HCT116 (cell line): ENCODE measurements at regions not wholly inside any gene's neighbourhood (a gene's known extent, or its start where the extent isn't known, plus 50 kb on each side); places are given as distances from the start of the nearest gene placed in this dataset.
"Not testable (repeated sequence)": the region's sequence is repeated elsewhere in the genome, so short reads cannot be mapped to it uniquely, and the experiment has no call there.

Experiments
- ATAC-seq: fragments of 200-7000 bp; cut with Tn5 transposase; 2 replicates; pipeline ENCODE4 v1.9.1; 2020; ENCODE audit warnings: mild to moderate bottlenecking, moderate library complexity
- BruUV-seq: library from RNA; stranded (reverse); fragments of 400-500 nt; replicated peaks from 2 replicates; lab custom pipeline; 2021; lab: Mats Ljungman, UMichigan
- CTCF ChIA-PET: fragments of 300-600 bp; sonication (Branson Sonifier 250); formaldehyde crosslinking; loops from one replicate; lab custom pipeline; 2021; ENCODE audit warnings: antibody characterized with exemption; lab: Charles Lee
- POLR2A ChIA-PET: fragments of 300-600, 350-600 bp; sonication (Branson Sonifier 250); formaldehyde crosslinking; loops from one replicate; lab custom pipeline; 2021; ENCODE audit warnings: antibody characterized with exemption; lab: Charles Lee
- RAD21 ChIA-PET, 2 experiments: fragments of 300-600 bp; sonication (Branson Sonifier 250); formaldehyde crosslinking; loops; one replicate each; lab custom pipeline; 2023; ENCODE audit warnings: low total read pairs in 2 of 2; ENCODE audit not compliant: uncharacterized antibody in 2 of 2, unreplicated experiment in 2 of 2, low non-redundant PET in 1 of 2; lab: Charles Lee
- DNase-seq: peaks from one replicate; pipeline ENCODE4 v3.0.0-alpha.2; 2010; ENCODE audit warnings: low read depth, low spot score
- H2AFZ ChIP-seq: fragments of 200-600 bp; shearing (Covaris generic), sonication (generic); 2 replicates; pipeline ENCODE4 v1.6.1; 2017; ENCODE audit warnings: low read depth, mixed run types, mixed read lengths, antibody characterized with exemption, low read length; ENCODE audit not compliant: poor library complexity, severe bottlenecking
- H3K27ac ChIP-seq: 2 replicates; pipeline ENCODE4 v1.5.1; 2012; ENCODE audit warnings: low read depth, low read length
- H3K27me3 ChIP-seq: fragments of 200-600 bp; sonication (generic); 2 replicates; pipeline ENCODE4 v1.6.1; 2016; ENCODE audit warnings: mixed run types, low read length, mixed read lengths; ENCODE audit not compliant: insufficient read depth
- H3K36me3 ChIP-seq, 2 experiments: fragments of 200-500 bp in 1 of 2; fragments of 200-600 bp in 1 of 2; sonication (Bioruptor generic) in 1 of 2; sonication (generic) in 1 of 2; 2 replicates each; pipeline versions ENCODE4 v1.5.1 to v1.6.1; 2014 to 2016; ENCODE audit warnings: low read length in 2 of 2, inconsistent platforms in 1 of 2, mixed read lengths in 1 of 2, mixed run types in 1 of 2; ENCODE audit not compliant: insufficient read depth in 2 of 2, control insufficient read depth in 1 of 2
- H3K4me1 ChIP-seq, 2 experiments: fragments of 200-600 bp in 1 of 2; sonication (generic) in 1 of 2; 2 replicates each; pipeline versions ENCODE4 v1.5.1 to v1.6.1; 2012 to 2017; ENCODE audit warnings: low read length in 2 of 2, inconsistent platforms in 1 of 2, mild to moderate bottlenecking in 1 of 2, mixed read lengths in 1 of 2, mixed run types in 1 of 2, moderate library complexity in 1 of 2; ENCODE audit not compliant: insufficient read depth in 2 of 2, control insufficient read depth in 1 of 2
- H3K4me2 ChIP-seq: fragments of 200-600 bp; sonication (generic); 2 replicates; pipeline ENCODE4 v1.6.1; 2017; ENCODE audit warnings: mixed run types, low read length, mixed read lengths
- H3K4me3 ChIP-seq, 2 experiments: fragments of 200-600 bp in 1 of 2; sonication (generic) in 1 of 2; replicated peaks in 1 of 2; 2 replicates each; pipeline ENCODE4 v1.5.1; 2011 to 2016; ENCODE audit warnings: low read length in 2 of 2, control low read depth in 1 of 2, low read depth in 1 of 2, mild to moderate bottlenecking in 1 of 2, mixed read lengths in 1 of 2, mixed run types in 1 of 2
- H3K79me2 ChIP-seq: fragments of 200-600 bp; sonication (generic); 2 replicates; pipeline ENCODE4 v1.6.1; 2017; ENCODE audit warnings: mild to moderate bottlenecking, mixed run types, low read length, moderate library complexity, mixed read lengths; ENCODE audit not compliant: insufficient read depth
- H3K9ac ChIP-seq: fragments of 200-600 bp; sonication (generic); 2 replicates; pipeline ENCODE4 v1.6.1; 2016; ENCODE audit warnings: low read length, mixed read lengths
- H3K9me2 ChIP-seq: fragments of 200-600 bp; sonication (generic), shearing (Covaris generic); 2 replicates; pipeline ENCODE4 v1.6.1; 2017; ENCODE audit warnings: mixed run types, mild to moderate bottlenecking, moderate library complexity; ENCODE audit not compliant: insufficient read depth
- H3K9me3 ChIP-seq, 2 experiments: fragments of 200-500 bp in 1 of 2; fragments of 200-600 bp in 1 of 2; sonication (Bioruptor generic) in 1 of 2; sonication (generic) in 1 of 2; 2 replicates each; pipeline ENCODE4 v1.6.1; 2014 to 2017; ENCODE audit warnings: low read length in 2 of 2, mixed read lengths in 2 of 2, inconsistent platforms in 1 of 2, low read depth in 1 of 2, mild to moderate bottlenecking in 1 of 2, mixed run types in 1 of 2, moderate library complexity in 1 of 2; ENCODE audit not compliant: control insufficient read depth in 1 of 2, insufficient read depth in 1 of 2
- H4K20me1 ChIP-seq: fragments of 200-600 bp; sonication (generic), shearing (Covaris generic); 2 replicates; pipeline ENCODE4 v1.6.1; 2017; ENCODE audit warnings: mixed run types, mild to moderate bottlenecking, moderate library complexity; ENCODE audit not compliant: insufficient read depth
- ATF3 ChIP-seq: IDR thresholded peaks from 2 replicates; pipeline ENCODE4 v1.6.1; 2012
- CBX3 ChIP-seq: IDR thresholded peaks from 2 replicates; pipeline ENCODE4 v1.6.1; 2012; ENCODE audit warnings: low read depth
- CEBPB ChIP-seq: IDR thresholded peaks from 2 replicates; pipeline ENCODE4 v1.6.1; 2012; ENCODE audit warnings: low read depth
- EGR1 ChIP-seq: IDR thresholded peaks from 2 replicates; pipeline ENCODE4 v1.6.1; 2012; ENCODE audit warnings: low read depth
- ELF1 ChIP-seq: IDR thresholded peaks from 2 replicates; pipeline ENCODE4 v1.6.1; 2012; ENCODE audit warnings: low read depth, borderline replicate concordance
- EZH2 ChIP-seq: fragments of 200-600 bp; sonication (generic); IDR thresholded peaks from 2 replicates; pipeline ENCODE4 v1.6.1; 2017; ENCODE audit warnings: antibody characterized with exemption, mixed run types
- EZH2phosphoT487 ChIP-seq: fragments of 200-600 bp; IDR thresholded peaks from 2 replicates; pipeline ENCODE4 v1.6.1; 2018; ENCODE audit warnings: antibody characterized with exemption, borderline replicate concordance
- FOSL1 ChIP-seq: IDR thresholded peaks from 2 replicates; pipeline ENCODE4 v1.6.1; 2012; ENCODE audit warnings: low read depth
- POLR2A ChIP-seq: IDR thresholded peaks from 2 replicates; pipeline ENCODE4 v1.7.0; 2011; ENCODE audit warnings: borderline replicate concordance; ENCODE audit not compliant: insufficient read depth, insufficient read length; ENCODE audit errors: extremely low read depth
- POLR2AphosphoS5 ChIP-seq: IDR thresholded peaks from 2 replicates; pipeline ENCODE4 v1.6.1; 2011; ENCODE audit warnings: mild to moderate bottlenecking, low read depth, low read length, moderate library complexity
- RAD21 ChIP-seq: IDR thresholded peaks from 2 replicates; pipeline ENCODE4 v1.6.1; 2012; ENCODE audit warnings: low read depth, mild to moderate bottlenecking
- TCF7L2 ChIP-seq: IDR thresholded peaks from 2 replicates; pipeline ENCODE4 v1.7.0; 2011; ENCODE audit warnings: borderline replicate concordance, inconsistent platforms; ENCODE audit not compliant: insufficient read depth, insufficient read length; ENCODE audit errors: extremely low read depth
- YY1 ChIP-seq: IDR thresholded peaks from 2 replicates; pipeline ENCODE4 v1.6.1; 2011; ENCODE audit warnings: low read length, low read depth, moderate library complexity, mild to moderate bottlenecking; ENCODE audit not compliant: insufficient replicate concordance; ENCODE audit errors: extremely low read depth
- ZFX ChIP-seq: fragments of 450-650 bp; IDR thresholded peaks from 2 replicates; pipeline ENCODE4 v1.6.1; 2017
- ZNF274 ChIP-seq: fragments of 200-500 bp; sonication (Bioruptor generic); IDR thresholded peaks from 2 replicates; pipeline ENCODE4 v1.6.1; 2014; ENCODE audit warnings: mild to moderate bottlenecking, low read depth, low read length, inconsistent platforms
- intact Hi-C: fragments of 100-400 bp; cut with micrococcal nuclease; formaldehyde crosslinking; loops from 2 replicates; pipeline ENCODE4 v1.10.0; 2022
- TF ChIP-seq, protein P1 (sequence below), 3 experiments: fragments of 200-600 bp in 1 of 3; sonication (generic) in 1 of 3; IDR thresholded peaks in 2 of 3; conservative IDR thresholded peaks in 1 of 3; 2 replicates each; pipeline ENCODE4 v1.5.1; 2012 to 2017; ENCODE audit warnings: low read depth in 2 of 3, low read length in 2 of 3, antibody characterized with exemption in 1 of 3, borderline replicate concordance in 1 of 3, control low read depth in 1 of 3, mild to moderate bottlenecking in 1 of 3, mixed read lengths in 1 of 3, mixed run types in 1 of 3, moderate library complexity in 1 of 3; ENCODE audit not compliant: insufficient read depth in 1 of 3
- TF ChIP-seq, protein P2 (sequence below): IDR thresholded peaks from 2 replicates; pipeline ENCODE4 v1.6.1; 2012
- TF ChIP-seq, protein P3 (sequence below): IDR thresholded peaks from 2 replicates; pipeline ENCODE4 v1.6.1; 2012; ENCODE audit warnings: low read depth

DNA sequence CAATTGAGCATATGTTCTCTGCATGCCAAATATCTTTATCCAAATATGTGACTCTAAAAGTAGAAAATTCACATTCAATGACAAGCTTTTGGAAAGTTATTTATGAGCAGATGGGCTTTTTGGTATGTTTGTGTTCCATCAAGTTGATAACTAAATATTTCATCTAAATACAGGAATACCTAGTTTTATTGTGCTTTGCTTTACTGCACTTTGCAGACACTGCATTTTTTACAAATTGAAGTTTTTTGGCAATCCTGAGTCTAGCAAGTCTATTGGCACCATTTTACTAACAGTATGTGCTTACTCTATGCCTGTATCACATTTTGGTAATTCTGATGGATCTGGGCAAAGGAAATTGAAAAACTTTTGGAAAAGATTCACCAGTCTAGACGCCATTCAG, 133.8 kb downstream of the ATXN7L3B start:
- Histone ChIP-seq H3K27ac (no peak overlapping the region), H3K4me1 (no peaks in the 10 kb centered on the region), H4K20me1 (no peaks in the 10 kb centered on the region), H2AFZ (no peak overlapping the region), H3K4me3 (no peak overlapping the region), H3K9ac (no peak overlapping the region), H3K9me3 (no peaks in the 10 kb centered on the region), H3K9me2 (no peaks in the 10 kb centered on the region), H3K36me3 (no peaks in the 10 kb centered on the region), H3K27me3 (no peaks in the 10 kb centered on the region), H3K4me2 (no peak overlapping the region), H3K79me2 (no peaks in the 10 kb centered on the region)
- no peak for TF ChIP-seq ZNF274
- no peak for TF ChIP-seq CEBPB
- no peak for TF ChIP-seq POLR2A
- no peak for TF ChIP-seq ATF3
- no peak for TF ChIP-seq FOSL1
- TF ChIP-seq, protein P1, sequence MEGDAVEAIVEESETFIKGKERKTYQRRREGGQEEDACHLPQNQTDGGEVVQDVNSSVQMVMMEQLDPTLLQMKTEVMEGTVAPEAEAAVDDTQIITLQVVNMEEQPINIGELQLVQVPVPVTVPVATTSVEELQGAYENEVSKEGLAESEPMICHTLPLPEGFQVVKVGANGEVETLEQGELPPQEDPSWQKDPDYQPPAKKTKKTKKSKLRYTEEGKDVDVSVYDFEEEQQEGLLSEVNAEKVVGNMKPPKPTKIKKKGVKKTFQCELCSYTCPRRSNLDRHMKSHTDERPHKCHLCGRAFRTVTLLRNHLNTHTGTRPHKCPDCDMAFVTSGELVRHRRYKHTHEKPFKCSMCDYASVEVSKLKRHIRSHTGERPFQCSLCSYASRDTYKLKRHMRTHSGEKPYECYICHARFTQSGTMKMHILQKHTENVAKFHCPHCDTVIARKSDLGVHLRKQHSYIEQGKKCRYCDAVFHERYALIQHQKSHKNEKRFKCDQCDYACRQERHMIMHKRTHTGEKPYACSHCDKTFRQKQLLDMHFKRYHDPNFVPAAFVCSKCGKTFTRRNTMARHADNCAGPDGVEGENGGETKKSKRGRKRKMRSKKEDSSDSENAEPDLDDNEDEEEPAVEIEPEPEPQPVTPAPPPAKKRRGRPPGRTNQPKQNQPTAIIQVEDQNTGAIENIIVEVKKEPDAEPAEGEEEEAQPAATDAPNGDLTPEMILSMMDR (IDR thresholded peaks at IDR 0.05 in 2 of 3, conservative IDR thresholded peaks at IDR 0.05 in 1 of 3; ENCODE audit: borderline replicate concordance in 1 of 3, insufficient read depth in 1 of 3, low read depth in 2 of 3, low read length in 2 of 3), result no peak
- TF ChIP-seq POLR2AphosphoS5, result no peak
- no peak for TF ChIP-seq ZFX
- TF ChIP-seq, protein P2, sequence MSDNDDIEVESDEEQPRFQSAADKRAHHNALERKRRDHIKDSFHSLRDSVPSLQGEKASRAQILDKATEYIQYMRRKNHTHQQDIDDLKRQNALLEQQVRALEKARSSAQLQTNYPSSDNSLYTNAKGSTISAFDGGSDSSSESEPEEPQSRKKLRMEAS, result no peak
- no peak for TF ChIP-seq EZH2
- TF ChIP-seq, protein P3, sequence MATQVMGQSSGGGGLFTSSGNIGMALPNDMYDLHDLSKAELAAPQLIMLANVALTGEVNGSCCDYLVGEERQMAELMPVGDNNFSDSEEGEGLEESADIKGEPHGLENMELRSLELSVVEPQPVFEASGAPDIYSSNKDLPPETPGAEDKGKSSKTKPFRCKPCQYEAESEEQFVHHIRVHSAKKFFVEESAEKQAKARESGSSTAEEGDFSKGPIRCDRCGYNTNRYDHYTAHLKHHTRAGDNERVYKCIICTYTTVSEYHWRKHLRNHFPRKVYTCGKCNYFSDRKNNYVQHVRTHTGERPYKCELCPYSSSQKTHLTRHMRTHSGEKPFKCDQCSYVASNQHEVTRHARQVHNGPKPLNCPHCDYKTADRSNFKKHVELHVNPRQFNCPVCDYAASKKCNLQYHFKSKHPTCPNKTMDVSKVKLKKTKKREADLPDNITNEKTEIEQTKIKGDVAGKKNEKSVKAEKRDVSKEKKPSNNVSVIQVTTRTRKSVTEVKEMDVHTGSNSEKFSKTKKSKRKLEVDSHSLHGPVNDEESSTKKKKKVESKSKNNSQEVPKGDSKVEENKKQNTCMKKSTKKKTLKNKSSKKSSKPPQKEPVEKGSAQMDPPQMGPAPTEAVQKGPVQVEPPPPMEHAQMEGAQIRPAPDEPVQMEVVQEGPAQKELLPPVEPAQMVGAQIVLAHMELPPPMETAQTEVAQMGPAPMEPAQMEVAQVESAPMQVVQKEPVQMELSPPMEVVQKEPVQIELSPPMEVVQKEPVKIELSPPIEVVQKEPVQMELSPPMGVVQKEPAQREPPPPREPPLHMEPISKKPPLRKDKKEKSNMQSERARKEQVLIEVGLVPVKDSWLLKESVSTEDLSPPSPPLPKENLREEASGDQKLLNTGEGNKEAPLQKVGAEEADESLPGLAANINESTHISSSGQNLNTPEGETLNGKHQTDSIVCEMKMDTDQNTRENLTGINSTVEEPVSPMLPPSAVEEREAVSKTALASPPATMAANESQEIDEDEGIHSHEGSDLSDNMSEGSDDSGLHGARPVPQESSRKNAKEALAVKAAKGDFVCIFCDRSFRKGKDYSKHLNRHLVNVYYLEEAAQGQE, result no peak
- TF ChIP-seq ELF1, result no peak
- TF ChIP-seq YY1, result no peak
- TF ChIP-seq RAD21, result no peak
- no peak for TF ChIP-seq EZH2phosphoT487
- no peak for TF ChIP-seq CBX3
- TF ChIP-seq TCF7L2, result no peak
- no peak for TF ChIP-seq EGR1
- DNase-seq, result no peak
- no TSS peak for BruUV-seq
- no peak for ATAC-seq
- CTCF ChIA-PET, result no interaction called here
- RAD21 ChIA-PET, result no interaction called here
- POLR2A ChIA-PET, result no interaction called here
- intact Hi-C loops, result no loop called here

GRCh38 chr12:74676955-74677354, 139.3 kb downstream of the ATXN7L3B start:
- H3K9ac ChIP-seq, ATAC-seq, BruUV-seq, CTCF ChIA-PET, H3K9me2 ChIP-seq, DNase-seq, H3K36me3 ChIP-seq, H3K4me3 ChIP-seq, H3K4me1 ChIP-seq, POLR2A ChIA-PET, H3K27me3 ChIP-seq, RAD21 ChIA-PET, H2AFZ ChIP-seq, H3K27ac ChIP-seq, intact Hi-C loops, H4K20me1 ChIP-seq, H3K4me2 ChIP-seq, H3K9me3 ChIP-seq, H3K79me2 ChIP-seq: not testable (repeated sequence)
